ENCODE measurements at regions not wholly inside any gene's neighbourhood (a gene's known extent, or its start where the extent isn't known, plus 50 kb on each side); places are given as distances from the start of the nearest gene placed in this dataset.

- no peak for DNase-seq
These were observed 450.0 kb downstream of the GATA3 start for GRCh38 chr10:8504499-8504898.

- DNase-seq: no peak
These were observed 452.7 kb downstream of the GATA3 start for GRCh38 chr10:8507156-8507555.

GRCh38 chr10:8508882-8509281 lies 454.4 kb downstream of the GATA3 start:
- DNase-seq: no peak

GRCh38 chr10:8510471-8510870 lies 456.0 kb downstream of the GATA3 start:
- DNase-seq: no peak

- no peak for DNase-seq
These were observed 456.5 kb downstream of the GATA3 start for GRCh38 chr10:8511026-8511425.

- no peak for DNase-seq
These were observed 459.0 kb downstream of the GATA3 start for GRCh38 chr10:8513155-8514147.

- DNase-seq: no peak
These were observed 465.9 kb downstream of the GATA3 start for GRCh38 chr10:8520382-8520781.

GRCh38 chr10:8527773-8528172 lies 473.3 kb downstream of the GATA3 start:
- no peak for DNase-seq

GRCh38 chr10:8531116-8531515 lies 476.6 kb downstream of the GATA3 start:
- DNase-seq: no peak

GRCh38 chr10:8532647-8533046 lies 478.2 kb downstream of the GATA3 start:
- DNase-seq: no peak

- DNase-seq: no peak
These were observed 479.0 kb downstream of the GATA3 start for GRCh38 chr10:8533462-8533861.

GRCh38 chr10:8534096-8534495 lies 479.6 kb downstream of the GATA3 start:
- no peak for DNase-seq

- no peak for DNase-seq
These were observed 480.4 kb downstream of the GATA3 start for GRCh38 chr10:8534891-8535290.

GRCh38 chr10:8539056-8539455 lies 484.6 kb downstream of the GATA3 start:
- no peak for DNase-seq

GRCh38 chr10:8543361-8544056 lies 489.0 kb downstream of the GATA3 start:
- no peak for DNase-seq

GRCh38 chr10:8544057-8544380 lies 489.5 kb downstream of the GATA3 start:
- no peak for DNase-seq

GRCh38 chr10:8544500-8544899 lies 490.0 kb downstream of the GATA3 start:
- DNase-seq: no peak

GRCh38 chr10:8554574-8554973 lies 500.1 kb downstream of the GATA3 start:
- no peak for DNase-seq

GRCh38 chr10:8556321-8556720 lies 501.8 kb downstream of the GATA3 start:
- no peak for DNase-seq

- no peak for DNase-seq
These were observed 509.0 kb downstream of the GATA3 start for GRCh38 chr10:8563478-8563877.

GRCh38 chr10:8566737-8567136 lies 512.2 kb downstream of the GATA3 start:
- no peak for DNase-seq

- DNase-seq: no peak
These were observed 513.9 kb downstream of the GATA3 start for GRCh38 chr10:8568401-8568800.

- no peak for DNase-seq
These were observed 521.1 kb downstream of the GATA3 start for GRCh38 chr10:8575620-8576019.

GRCh38 chr10:8576281-8576680 lies 521.8 kb downstream of the GATA3 start:
- DNase-seq: no peak

Measured in activated CD4-positive, alpha-beta T cell treated with anti-CD3 and anti-CD28 coated beads for 4 hours (primary cell).